Suprapubic skin (tissue), 3 donors: ENCODE measurements at regions not wholly inside any gene's neighbourhood (a gene's known extent, or its start where the extent isn't known, plus 50 kb on each side); places are given as distances from the start of the nearest gene placed in this dataset.

Experiments
- POLR2A ChIP-seq, 2 donors: fragments of 450-650 bp; IDR thresholded peaks; one replicate each; pipeline ENCODE4 v1.6.1; 2017; ENCODE audit warnings: antibody characterized with exemption in 2 of 2, mild to moderate bottlenecking in 2 of 2, moderate library complexity in 2 of 2
- TF ChIP-seq, protein P1 (sequence below), 2 donors: fragments of 200-600 bp in 1 of 2; fragments of 450-650 bp in 1 of 2; sonication (generic) in 1 of 2; IDR thresholded peaks; one replicate each; pipeline ENCODE4 v1.5.1; 2016 to 2019; ENCODE audit warnings: antibody characterized with exemption in 2 of 2, mild to moderate bottlenecking in 1 of 2, moderate library complexity in 1 of 2

- no peak for TF ChIP-seq POLR2A (IDR thresholded peaks at IDR 0.05)
- TF ChIP-seq, protein P1, sequence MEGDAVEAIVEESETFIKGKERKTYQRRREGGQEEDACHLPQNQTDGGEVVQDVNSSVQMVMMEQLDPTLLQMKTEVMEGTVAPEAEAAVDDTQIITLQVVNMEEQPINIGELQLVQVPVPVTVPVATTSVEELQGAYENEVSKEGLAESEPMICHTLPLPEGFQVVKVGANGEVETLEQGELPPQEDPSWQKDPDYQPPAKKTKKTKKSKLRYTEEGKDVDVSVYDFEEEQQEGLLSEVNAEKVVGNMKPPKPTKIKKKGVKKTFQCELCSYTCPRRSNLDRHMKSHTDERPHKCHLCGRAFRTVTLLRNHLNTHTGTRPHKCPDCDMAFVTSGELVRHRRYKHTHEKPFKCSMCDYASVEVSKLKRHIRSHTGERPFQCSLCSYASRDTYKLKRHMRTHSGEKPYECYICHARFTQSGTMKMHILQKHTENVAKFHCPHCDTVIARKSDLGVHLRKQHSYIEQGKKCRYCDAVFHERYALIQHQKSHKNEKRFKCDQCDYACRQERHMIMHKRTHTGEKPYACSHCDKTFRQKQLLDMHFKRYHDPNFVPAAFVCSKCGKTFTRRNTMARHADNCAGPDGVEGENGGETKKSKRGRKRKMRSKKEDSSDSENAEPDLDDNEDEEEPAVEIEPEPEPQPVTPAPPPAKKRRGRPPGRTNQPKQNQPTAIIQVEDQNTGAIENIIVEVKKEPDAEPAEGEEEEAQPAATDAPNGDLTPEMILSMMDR (IDR thresholded peaks at IDR 0.05), result no peak
Observed at GRCh38 chr13:76017861-76018556, 381.9 kb downstream of the LMO7 start.
